ENCODE measurements at regions not wholly inside any gene's neighbourhood (a gene's known extent, or its start where the extent isn't known, plus 50 kb on each side); places are given as distances from the start of the nearest gene placed in this dataset.
"Not testable (repeated sequence)": the region's sequence is repeated elsewhere in the genome, so short reads cannot be mapped to it uniquely, and the experiment has no call there.

- not testable (repeated sequence) for H3K27me3 Mint-ChIP-seq (ENCODE audit: insufficient read depth, low read depth, poor library complexity); H3K27ac ChIP-seq (ENCODE audit: low read depth); H3K9me2 ChIP-seq (ENCODE audit: insufficient read depth); H3K79me2 ChIP-seq (replicated peaks; ENCODE audit: insufficient read depth); H3K4me1 ChIP-seq (ENCODE audit: insufficient read depth); H3K27ac Mint-ChIP-seq; H3K36me3 ChIP-seq (ENCODE audit: insufficient read depth); H3K4me3 Mint-ChIP-seq; H3K27me3 ChIP-seq (ENCODE audit: insufficient read depth); H3K4me1 Mint-ChIP-seq; H3K36me3 Mint-ChIP-seq (ENCODE audit: low read depth); ATAC-seq; H3F3A ChIP-seq (replicated peaks; ENCODE audit: low read depth); H4K20me1 ChIP-seq (replicated peaks; ENCODE audit: insufficient read depth); H3K4me2 ChIP-seq; H3K4me3 ChIP-seq; H3K9me3 Mint-ChIP-seq; H2AFZ ChIP-seq; DNase-seq (ENCODE audit: low spot score)
These were observed 65.9 kb downstream of the SMIM38 start for GRCh38 chr11:69221636-69222035.

DNA sequence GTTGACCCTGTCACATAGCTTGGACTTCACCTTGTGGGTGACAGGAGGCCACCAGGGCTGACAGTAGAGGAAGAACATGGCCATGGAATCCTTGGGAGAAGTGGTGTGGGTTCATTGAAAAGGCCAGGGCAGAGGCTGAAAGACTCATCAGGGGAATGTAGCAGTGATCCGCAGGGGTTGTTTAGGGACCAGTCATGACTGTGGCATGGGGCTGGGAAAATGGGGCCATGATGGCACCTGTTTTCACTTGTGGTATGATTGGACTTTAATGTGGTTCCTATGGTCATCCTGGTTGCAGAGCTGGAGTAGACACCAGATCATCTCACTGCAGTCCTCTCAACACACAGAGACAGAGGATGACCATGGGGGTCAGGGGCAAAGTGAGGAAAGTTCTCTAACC, 66.7 kb upstream of the MYEOV start:
- no peaks in the 10 kb centered on the region for H3K4me1 ChIP-seq (ENCODE audit: insufficient read depth)
- H3K9me2 ChIP-seq (ENCODE audit: insufficient read depth) = no peaks in the 10 kb centered on the region
- Mint-ChIP-seq H3K36me3 (ENCODE audit: low read depth) (no peaks in the 10 kb centered on the region), H3K27me3 (ENCODE audit: insufficient read depth, low read depth, poor library complexity) (peaks cover 4% of the 10 kb centered on the region), H3K27ac (no peak overlapping the region), H3K4me3 (no peak overlapping the region), H3K4me1 (no peaks in the 10 kb centered on the region), H3K9me3 (no peaks in the 10 kb centered on the region; the same call in 2 of the 3 replicates)
- H4K20me1 ChIP-seq (replicated peaks; ENCODE audit: insufficient read depth) = no peaks in the 10 kb centered on the region
- no peak for DNase-seq (ENCODE audit: low spot score)
- H3F3A ChIP-seq (replicated peaks; ENCODE audit: low read depth) = no peaks in the 10 kb centered on the region
- no peak overlapping the region for H3K4me2 ChIP-seq
- no peaks in the 10 kb centered on the region for H3K27me3 ChIP-seq (ENCODE audit: insufficient read depth)
- H3K36me3 ChIP-seq (ENCODE audit: insufficient read depth) = no peaks in the 10 kb centered on the region
- H3K27ac ChIP-seq (ENCODE audit: low read depth) = no peak overlapping the region
- no peak overlapping the region for H2AFZ ChIP-seq
- no peaks in the 10 kb centered on the region for H3K79me2 ChIP-seq (replicated peaks; ENCODE audit: insufficient read depth)
- ATAC-seq = no peak
- no peak overlapping the region for H3K4me3 ChIP-seq
- no peak for TF ChIP-seq CTCF (conservative IDR thresholded peaks at IDR 0.05; ENCODE audit: low read depth in 2 of 2)
- TF ChIP-seq EZH2 (IDR thresholded peaks at IDR 0.05; ENCODE audit: low read depth, unreplicated experiment) = no peak
- TF ChIP-seq, protein P1, sequence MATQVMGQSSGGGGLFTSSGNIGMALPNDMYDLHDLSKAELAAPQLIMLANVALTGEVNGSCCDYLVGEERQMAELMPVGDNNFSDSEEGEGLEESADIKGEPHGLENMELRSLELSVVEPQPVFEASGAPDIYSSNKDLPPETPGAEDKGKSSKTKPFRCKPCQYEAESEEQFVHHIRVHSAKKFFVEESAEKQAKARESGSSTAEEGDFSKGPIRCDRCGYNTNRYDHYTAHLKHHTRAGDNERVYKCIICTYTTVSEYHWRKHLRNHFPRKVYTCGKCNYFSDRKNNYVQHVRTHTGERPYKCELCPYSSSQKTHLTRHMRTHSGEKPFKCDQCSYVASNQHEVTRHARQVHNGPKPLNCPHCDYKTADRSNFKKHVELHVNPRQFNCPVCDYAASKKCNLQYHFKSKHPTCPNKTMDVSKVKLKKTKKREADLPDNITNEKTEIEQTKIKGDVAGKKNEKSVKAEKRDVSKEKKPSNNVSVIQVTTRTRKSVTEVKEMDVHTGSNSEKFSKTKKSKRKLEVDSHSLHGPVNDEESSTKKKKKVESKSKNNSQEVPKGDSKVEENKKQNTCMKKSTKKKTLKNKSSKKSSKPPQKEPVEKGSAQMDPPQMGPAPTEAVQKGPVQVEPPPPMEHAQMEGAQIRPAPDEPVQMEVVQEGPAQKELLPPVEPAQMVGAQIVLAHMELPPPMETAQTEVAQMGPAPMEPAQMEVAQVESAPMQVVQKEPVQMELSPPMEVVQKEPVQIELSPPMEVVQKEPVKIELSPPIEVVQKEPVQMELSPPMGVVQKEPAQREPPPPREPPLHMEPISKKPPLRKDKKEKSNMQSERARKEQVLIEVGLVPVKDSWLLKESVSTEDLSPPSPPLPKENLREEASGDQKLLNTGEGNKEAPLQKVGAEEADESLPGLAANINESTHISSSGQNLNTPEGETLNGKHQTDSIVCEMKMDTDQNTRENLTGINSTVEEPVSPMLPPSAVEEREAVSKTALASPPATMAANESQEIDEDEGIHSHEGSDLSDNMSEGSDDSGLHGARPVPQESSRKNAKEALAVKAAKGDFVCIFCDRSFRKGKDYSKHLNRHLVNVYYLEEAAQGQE (IDR thresholded peaks at IDR 0.05; ENCODE audit: unreplicated experiment) = no peak
- TF ChIP-seq STAT1 (IDR thresholded peaks at IDR 0.05; ENCODE audit: unreplicated experiment) = no peak
- no peak for TF ChIP-seq ZNF114 (CRISPR knock-in tag; IDR thresholded peaks at IDR 0.05)
- no peak for TF ChIP-seq JUNB (IDR thresholded peaks at IDR 0.05; ENCODE audit: unreplicated experiment)
- no peak for TF ChIP-seq EZH2phosphoT487 (IDR thresholded peaks at IDR 0.05; ENCODE audit: unreplicated experiment)
- no peak for TF ChIP-seq CREB1 (CRISPR knock-in tag; IDR thresholded peaks at IDR 0.05; ENCODE audit: low read depth)
- no peak for TF ChIP-seq NANOG (IDR thresholded peaks at IDR 0.05; ENCODE audit: borderline replicate concordance)
- TF ChIP-seq POLR2AphosphoS5 (IDR thresholded peaks at IDR 0.05; ENCODE audit: low read depth) = no peak
- TF ChIP-seq ZNF462 (CRISPR knock-in tag; IDR thresholded peaks at IDR 0.05) = no peak

All from GM23338 (cell line).